Panc1 (cell line): ENCODE measurements at regions not wholly inside any gene's neighbourhood (a gene's known extent, or its start where the extent isn't known, plus 50 kb on each side); places are given as distances from the start of the nearest gene placed in this dataset.

Experiments used
- ATAC-seq: fragments of 200-7000 bp; cut with Tn5 transposase; 2 replicates; pipeline ENCODE4 v1.9.1; 2020; ENCODE audit warnings: mild to moderate bottlenecking, moderate library complexity
- BruUV-seq: library from RNA; stranded (reverse); fragments of 400-500 nt; replicated peaks from 2 replicates; lab custom pipeline; 2021; lab: Mats Ljungman, UMichigan
- CTCF ChIA-PET: fragments of 300-600 bp; sonication (Branson Sonifier 250); formaldehyde crosslinking; loops from one replicate; lab custom pipeline; 2022; ENCODE audit warnings: antibody characterized with exemption; lab: Charles Lee
- POLR2A ChIA-PET: fragments of 300-600 bp; sonication (Branson Sonifier 250); formaldehyde crosslinking; loops from one replicate; lab custom pipeline; 2022; ENCODE audit warnings: antibody characterized with exemption; lab: Charles Lee
- DNase-seq: peaks from one replicate; pipeline ENCODE4 v3.0.0-alpha.2; 2010; ENCODE audit warnings: low read depth, low spot score
- H3K27ac ChIP-seq: 2 replicates; pipeline ENCODE4 v1.5.1; 2011; ENCODE audit warnings: mild to moderate bottlenecking, low read length, inconsistent platforms
- H3K27me3 ChIP-seq: fragments of 200-500 bp; sonication (Bioruptor generic); 2 replicates; pipeline ENCODE4 v1.6.0; 2014; ENCODE audit warnings: low read length, inconsistent platforms; ENCODE audit not compliant: control insufficient read depth, insufficient read depth
- H3K36me3 ChIP-seq: fragments of 200-500 bp; sonication (Bioruptor generic); 2 replicates; pipeline ENCODE4 v1.5.1; 2014; ENCODE audit warnings: inconsistent platforms, mild to moderate bottlenecking, low read length, moderate library complexity; ENCODE audit not compliant: control insufficient read depth, insufficient read depth
- H3K4me1 ChIP-seq: 2 replicates; pipeline ENCODE4 v1.5.1; 2011; ENCODE audit warnings: inconsistent platforms, mild to moderate bottlenecking, low read length, moderate library complexity; ENCODE audit not compliant: control insufficient read depth, insufficient read depth
- H3K4me3 ChIP-seq, 2 experiments: 2 replicates each; pipeline ENCODE4 v1.5.1; 2011 to 2012; ENCODE audit warnings: low read depth in 2 of 2, low read length in 2 of 2, mild to moderate bottlenecking in 2 of 2, inconsistent platforms in 1 of 2, moderate library complexity in 1 of 2
- H3K9me3 ChIP-seq: fragments of 200-500 bp; sonication (Bioruptor generic); 2 replicates; pipeline ENCODE4 v1.5.1; 2014; ENCODE audit warnings: low read depth, mild to moderate bottlenecking, inconsistent platforms, low read length, moderate library complexity; ENCODE audit not compliant: control insufficient read depth, insufficient read depth
- CTCF ChIP-seq: fragments of 450-650 bp; IDR thresholded peaks from 2 replicates; pipeline ENCODE4 v1.5.1; 2017; ENCODE audit warnings: mild to moderate bottlenecking
- POLR2AphosphoS5 ChIP-seq: IDR thresholded peaks from 2 replicates; pipeline ENCODE4 v1.6.1; 2012; ENCODE audit warnings: mild to moderate bottlenecking, low read depth, low read length, moderate library complexity
- SIN3A ChIP-seq: IDR thresholded peaks from 2 replicates; pipeline ENCODE4 v1.6.1; 2012; ENCODE audit warnings: low read depth, mild to moderate bottlenecking, low read length, moderate library complexity, borderline replicate concordance; ENCODE audit not compliant: insufficient read depth
- TCF7L2 ChIP-seq: IDR thresholded peaks from 2 replicates; pipeline ENCODE4 v1.6.1; 2011; ENCODE audit warnings: mild to moderate bottlenecking, low read depth, low read length, inconsistent platforms
- in situ Hi-C: cut with HindIII; loops from 2 replicates; pipeline ENCODE4 v1.10.0; 2016; ENCODE audit warnings: low sequenced_read_pairs, low pct_unique_long_range_greater_than_20kb
- intact Hi-C: fragments of 100-400 bp; cut with micrococcal nuclease; formaldehyde crosslinking; loops from one replicate; pipeline ENCODE4 v1.10.0; 2022; ENCODE audit not compliant: unreplicated experiment
- TF ChIP-seq, protein P1 (sequence below), 2 experiments: IDR thresholded peaks; 2 replicates each; pipeline ENCODE4 v1.6.1; 2011 to 2012; ENCODE audit warnings: low read depth in 2 of 2, control low read depth in 1 of 2, low read length in 1 of 2, mild to moderate bottlenecking in 1 of 2, moderate library complexity in 1 of 2; ENCODE audit not compliant: insufficient read depth in 1 of 2

DNA sequence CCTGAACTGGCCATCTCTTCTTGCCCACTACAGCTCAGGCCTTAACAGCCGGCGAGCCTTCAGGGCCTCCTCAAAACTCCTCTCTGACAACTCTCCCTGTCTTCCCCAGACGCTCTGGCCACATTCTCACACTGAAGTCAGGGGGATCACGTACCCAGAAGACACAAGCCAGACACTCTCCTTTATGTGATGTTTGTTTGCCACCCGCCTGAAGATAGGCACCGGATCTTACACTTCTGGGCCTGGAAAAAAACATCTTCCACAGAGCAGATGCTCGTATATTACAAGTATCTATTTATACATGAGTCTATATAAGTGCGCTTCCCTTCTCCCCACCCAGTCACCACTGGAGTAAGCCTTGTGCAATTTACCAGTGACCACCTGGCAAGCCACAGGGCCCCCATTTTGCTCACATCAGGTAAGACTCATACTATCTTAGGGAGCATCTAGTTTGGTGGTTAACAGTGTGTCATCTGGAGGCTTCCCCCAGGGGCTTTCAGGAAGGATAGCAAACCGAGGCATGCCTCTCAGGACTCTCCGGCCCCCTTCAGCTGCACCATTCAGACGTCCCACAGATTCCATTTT lies 349.4 kb downstream of the SOX9 start:
- no peaks in the 10 kb centered on the region for H3K9me3 ChIP-seq
- DNase-seq (no peak), ATAC-seq (no peak)
- ChIA-PET CTCF (no interaction called here), POLR2A (no interaction called here)
- in situ Hi-C loops (no loop called here), intact Hi-C loops (no loop called here)
- H3K27ac ChIP-seq, result peak overlapping the region; percentile 98
- TF ChIP-seq TCF7L2, result no peak
- no peak for TF ChIP-seq POLR2AphosphoS5
- H3K4me1 ChIP-seq, result peaks cover 87% of the 10 kb centered on the region
- no peaks in the 10 kb centered on the region for H3K36me3 ChIP-seq
- H3K27me3 ChIP-seq, result no peaks in the 10 kb centered on the region
- no TSS peak for BruUV-seq
- H3K4me3 ChIP-seq, result no peak overlapping the region

DNA sequence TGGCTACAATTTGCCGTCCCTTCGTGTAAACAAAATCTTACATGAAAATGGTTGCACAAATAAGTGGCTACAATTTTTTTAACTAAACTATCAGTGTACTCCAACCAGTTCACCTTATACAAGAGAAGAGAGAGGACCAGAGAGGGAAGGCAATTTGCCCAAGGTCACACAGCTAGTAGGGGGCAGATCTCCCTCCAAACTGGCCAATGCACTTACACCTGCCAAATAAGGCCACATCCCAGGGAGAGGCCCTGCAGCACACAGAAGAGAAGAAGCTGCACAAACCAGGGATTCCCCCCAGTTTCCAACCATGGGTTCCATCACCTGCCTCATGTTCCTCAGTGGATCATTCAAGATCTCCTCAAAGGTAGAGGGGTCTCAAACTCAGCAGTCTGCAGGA lies 349.9 kb downstream of the SOX9 start:
- no peaks in the 10 kb centered on the region for H3K36me3 ChIP-seq
- ChIA-PET CTCF (interaction anchor here (0.6 to 0.7 kb wide), 2 partner anchors 34 to 571 kb away, joined by 3 read pairs; no protein-coding TSS in a partner anchor), POLR2A (interaction anchor here (0.6 kb wide), 1 partner anchor 133 kb away, joined by 10 read pairs; no protein-coding TSS in a partner anchor)

More for the DNA sequence above, 349.9 kb downstream of the SOX9 start:
- ATAC-seq (no peak), DNase-seq (no peak)
- Histone ChIP-seq H3K9me3 (no peaks in the 10 kb centered on the region), H3K27ac (peak overlapping the region; percentile 98), H3K4me1 (peaks cover 87% of the 10 kb centered on the region), H3K27me3 (no peaks in the 10 kb centered on the region), H3K4me3 (no peak overlapping the region)
- TF ChIP-seq TCF7L2, result no peak
- TF ChIP-seq, protein P1, sequence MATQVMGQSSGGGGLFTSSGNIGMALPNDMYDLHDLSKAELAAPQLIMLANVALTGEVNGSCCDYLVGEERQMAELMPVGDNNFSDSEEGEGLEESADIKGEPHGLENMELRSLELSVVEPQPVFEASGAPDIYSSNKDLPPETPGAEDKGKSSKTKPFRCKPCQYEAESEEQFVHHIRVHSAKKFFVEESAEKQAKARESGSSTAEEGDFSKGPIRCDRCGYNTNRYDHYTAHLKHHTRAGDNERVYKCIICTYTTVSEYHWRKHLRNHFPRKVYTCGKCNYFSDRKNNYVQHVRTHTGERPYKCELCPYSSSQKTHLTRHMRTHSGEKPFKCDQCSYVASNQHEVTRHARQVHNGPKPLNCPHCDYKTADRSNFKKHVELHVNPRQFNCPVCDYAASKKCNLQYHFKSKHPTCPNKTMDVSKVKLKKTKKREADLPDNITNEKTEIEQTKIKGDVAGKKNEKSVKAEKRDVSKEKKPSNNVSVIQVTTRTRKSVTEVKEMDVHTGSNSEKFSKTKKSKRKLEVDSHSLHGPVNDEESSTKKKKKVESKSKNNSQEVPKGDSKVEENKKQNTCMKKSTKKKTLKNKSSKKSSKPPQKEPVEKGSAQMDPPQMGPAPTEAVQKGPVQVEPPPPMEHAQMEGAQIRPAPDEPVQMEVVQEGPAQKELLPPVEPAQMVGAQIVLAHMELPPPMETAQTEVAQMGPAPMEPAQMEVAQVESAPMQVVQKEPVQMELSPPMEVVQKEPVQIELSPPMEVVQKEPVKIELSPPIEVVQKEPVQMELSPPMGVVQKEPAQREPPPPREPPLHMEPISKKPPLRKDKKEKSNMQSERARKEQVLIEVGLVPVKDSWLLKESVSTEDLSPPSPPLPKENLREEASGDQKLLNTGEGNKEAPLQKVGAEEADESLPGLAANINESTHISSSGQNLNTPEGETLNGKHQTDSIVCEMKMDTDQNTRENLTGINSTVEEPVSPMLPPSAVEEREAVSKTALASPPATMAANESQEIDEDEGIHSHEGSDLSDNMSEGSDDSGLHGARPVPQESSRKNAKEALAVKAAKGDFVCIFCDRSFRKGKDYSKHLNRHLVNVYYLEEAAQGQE (IDR thresholded peaks at IDR 0.05; ENCODE audit: insufficient read depth in 1 of 2, low read depth in 2 of 2, low read length in 1 of 2), result no peak
- TF ChIP-seq POLR2AphosphoS5, result no peak
- no peak for TF ChIP-seq CTCF
- TF ChIP-seq SIN3A, result no peak
- BruUV-seq, result no TSS peak
- in situ Hi-C loops, result no loop called here
- intact Hi-C loops, result no loop called here
